Stomach (tissue), 8 donors: ENCODE measurements at regions not wholly inside any gene's neighbourhood (a gene's known extent, or its start where the extent isn't known, plus 50 kb on each side); places are given as distances from the start of the nearest gene placed in this dataset.

ENCODE experiments used
- DNase-seq, 2 donors: peaks; one replicate each; pipeline versions ENCODE4 v3.0.0 to v3.0.0-alpha.2; 2013 to 2019
- H3K27ac ChIP-seq, 5 donors: fragments of 200-600 bp in 4 of 5; sonication (generic) in 4 of 5; one replicate each; pipeline ENCODE4 v1.5.1; 2013 to 2019; ENCODE audit warnings: mild to moderate bottlenecking in 1 of 5, moderate library complexity in 1 of 5
- H3K27me3 ChIP-seq, 3 donors: fragments of 200-600 bp; sonication (generic); one replicate each; pipeline ENCODE4 v1.5.1; 2017 to 2019; ENCODE audit warnings: mixed run types in 1 of 3
- H3K36me3 ChIP-seq, 4 donors: fragments of 200-600 bp; sonication (generic); 1 replicate in 3 of 4; 2 replicates in 1 of 4; pipeline ENCODE4 v1.5.1; 2016 to 2019
- H3K4me1 ChIP-seq, 4 donors: fragments of 200-600 bp; sonication (generic); one replicate each; pipeline ENCODE4 v1.5.1; 2016 to 2019
- H3K4me3 ChIP-seq, 4 donors: fragments of 200-600 bp; sonication (generic) in 3 of 4; one replicate each; pipeline ENCODE4 v1.5.1; 2016 to 2019; ENCODE audit warnings: mild to moderate bottlenecking in 1 of 4
- H3K9me3 ChIP-seq, 4 donors: fragments of 200-600 bp; sonication (generic); one replicate each; pipeline ENCODE4 v1.5.1; 2016 to 2019
- CTCF ChIP-seq, 7 experiments: fragments of 450-650 bp in 4 of 7; fragments of 200-600 bp in 3 of 7; sonication (generic) in 3 of 7; IDR thresholded peaks; one replicate each; pipeline ENCODE4 v1.5.1; 2016 to 2019; ENCODE audit warnings: antibody characterized with exemption in 7 of 7, control low read depth in 2 of 7, mild to moderate bottlenecking in 1 of 7
- EP300 ChIP-seq: sonication (generic); formaldehyde crosslinking; IDR thresholded peaks from one replicate; pipeline ENCODE4 v1.6.1; 2017; ENCODE audit warnings: antibody characterized with exemption
- POLR2A ChIP-seq, 4 donors: fragments of 450-650 bp; IDR thresholded peaks; one replicate each; pipeline ENCODE4 v1.6.1; 2016; ENCODE audit warnings: antibody characterized with exemption in 4 of 4, control low read depth in 2 of 4, mild to moderate bottlenecking in 1 of 4, moderate library complexity in 1 of 4
- POLR2AphosphoS5 ChIP-seq, 3 donors: sonication (generic); formaldehyde crosslinking; IDR thresholded peaks; one replicate each; pipeline ENCODE4 v1.6.1; 2016; ENCODE audit warnings: antibody characterized with exemption in 3 of 3
- WGBS, 5 donors: extraction: QIAGEN DNeasy Blood & Tissue Kit in 3 of 5; methylation state at CpG; one replicate each; pipeline versions ENCODE4 v1.1.5 to v1.1.7; 2013 to 2018; 5-methylcytosine and 5-hydroxymethylcytosine counted together
- intact Hi-C: fragments of 100-400 bp; cut with DNase I; formaldehyde crosslinking; loops from one replicate; pipeline ENCODE4 v1.15.1; 2023; ENCODE audit warnings: low total_unique reads
- donor health status: healthy with polysubstance abuse.
- donor health status: Bipolar disorder and iron deficiency.
- donor health status: healthy.

GRCh38 chr13:103287659-103288058 lies 221.4 kb upstream of the SLC10A2 start:
- Histone ChIP-seq H3K27ac (no peak overlapping the region), H3K27me3 (peaks cover 0 to 5% (median 0%) of the 10 kb centered on the region in 3 donors), H3K4me1 (no peaks in the 10 kb centered on the region), H3K9me3 (no peaks in the 10 kb centered on the region), H3K36me3 (no peaks in the 10 kb centered on the region), H3K4me3 (no peak overlapping the region)
- DNase-seq = no peak
- no peak for TF ChIP-seq CTCF (IDR thresholded peaks at IDR 0.05)
- TF ChIP-seq POLR2AphosphoS5 (IDR thresholded peaks at IDR 0.05) = no peak
- TF ChIP-seq EP300 = no peak
- TF ChIP-seq POLR2A (IDR thresholded peaks at IDR 0.05) = no peak
- intact Hi-C loops = no loop called here

GRCh38 chr13:103284466-103284865 lies 218.2 kb upstream of the SLC10A2 start:
- Histone ChIP-seq H3K4me1 (no peaks in the 10 kb centered on the region), H3K36me3 (no peaks in the 10 kb centered on the region), H3K27me3 (peaks cover 0 to 5% (median 0%) of the 10 kb centered on the region in 3 donors), H3K27ac (no peak overlapping the region), H3K9me3 (no peaks in the 10 kb centered on the region), H3K4me3 (no peak overlapping the region)
- TF ChIP-seq POLR2AphosphoS5 (IDR thresholded peaks at IDR 0.05) (no peak), EP300 (no peak), CTCF (IDR thresholded peaks at IDR 0.05) (no peak)
- intact Hi-C loops = no loop called here
- 55 to 67% (median 61%) methylated on average over 2 of the region's 2 CpGs for WGBS, 5 donors
- peak in 1 of 2 donors; percentile 26 for DNase-seq

- WGBS, 5 donors = 48 to 71% (median 65%) methylated on average over 1 of the region's 1 CpG
- intact Hi-C loops = no loop called here
- H3K27me3 ChIP-seq = peaks cover 0 to 5% (median 0%) of the 10 kb centered on the region in 3 donors
- H3K4me1 ChIP-seq = no peaks in the 10 kb centered on the region
- no peak overlapping the region for H3K4me3 ChIP-seq
- H3K27ac ChIP-seq = no peak overlapping the region
- TF ChIP-seq CTCF (IDR thresholded peaks at IDR 0.05) (no peak), POLR2A (IDR thresholded peaks at IDR 0.05) (no peak), POLR2AphosphoS5 (IDR thresholded peaks at IDR 0.05) (no peak), EP300 (no peak)
- DNase-seq = no peak
- no peaks in the 10 kb centered on the region for H3K9me3 ChIP-seq
- H3K36me3 ChIP-seq = no peaks in the 10 kb centered on the region
Observed at GRCh38 chr13:103283451-103283820, 217.2 kb upstream of the SLC10A2 start.

GRCh38 chr13:103282571-103283450 lies 216.6 kb upstream of the SLC10A2 start:
- no peaks in the 10 kb centered on the region for H3K4me1 ChIP-seq
- peaks cover 0 to 5% (median 0%) of the 10 kb centered on the region in 3 donors for H3K27me3 ChIP-seq
- peak in 1 of 2 donors; percentile 13 for DNase-seq
- no peak overlapping the region for H3K4me3 ChIP-seq
- no peaks in the 10 kb centered on the region for H3K36me3 ChIP-seq
- intact Hi-C loops = no loop called here
- H3K27ac ChIP-seq = no peak overlapping the region
- TF ChIP-seq EP300 (no peak), POLR2A (IDR thresholded peaks at IDR 0.05) (no peak), CTCF (IDR thresholded peaks at IDR 0.05) (no peak), POLR2AphosphoS5 (IDR thresholded peaks at IDR 0.05) (no peak)
- no peaks in the 10 kb centered on the region for H3K9me3 ChIP-seq
- WGBS, 5 donors = 25 to 37% (median 32%) methylated on average over 14 of the region's 14 CpGs
